ENCODE measurements at regions not wholly inside any gene's neighbourhood (a gene's known extent, or its start where the extent isn't known, plus 50 kb on each side); places are given as distances from the start of the nearest gene placed in this dataset.
"Not testable (repeated sequence)": the region's sequence is repeated elsewhere in the genome, so short reads cannot be mapped to it uniquely, and the experiment has no call there.

DNA sequence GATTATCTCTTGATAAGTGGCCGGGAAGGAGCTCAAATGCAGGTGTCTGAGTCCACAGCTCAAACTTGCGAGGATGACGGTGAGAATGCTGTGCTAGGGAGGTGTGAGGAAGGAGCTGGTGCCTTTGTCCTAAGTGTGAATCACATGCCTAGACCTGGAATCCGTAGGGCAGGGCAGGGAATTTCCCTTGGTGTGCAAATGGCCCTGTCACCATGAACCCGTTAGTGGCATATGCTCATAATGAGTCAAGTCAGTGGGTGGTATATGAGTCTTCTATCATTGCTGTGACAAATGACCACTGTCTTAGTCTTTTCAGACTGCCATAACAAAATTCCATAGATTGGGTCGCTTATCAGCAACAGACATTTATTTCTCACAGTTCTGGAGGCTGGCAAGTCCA lies 163.1 kb upstream of the NBPF12 start:
- not testable (repeated sequence) for ATAC-seq (ENCODE audit: insufficient number of reproducible peaks, low FRiP score, low read depth); H3K27ac ChIP-seq; H3K27me3 ChIP-seq (replicated peaks; ENCODE audit: insufficient read depth); DNase-seq (ENCODE audit: low spot score); H3K4me1 ChIP-seq (ENCODE audit: control insufficient read depth in 1 of 2, low read depth in 2 of 2); H3K36me3 ChIP-seq; H3K4me3 ChIP-seq; H3K9me3 ChIP-seq

DNA sequence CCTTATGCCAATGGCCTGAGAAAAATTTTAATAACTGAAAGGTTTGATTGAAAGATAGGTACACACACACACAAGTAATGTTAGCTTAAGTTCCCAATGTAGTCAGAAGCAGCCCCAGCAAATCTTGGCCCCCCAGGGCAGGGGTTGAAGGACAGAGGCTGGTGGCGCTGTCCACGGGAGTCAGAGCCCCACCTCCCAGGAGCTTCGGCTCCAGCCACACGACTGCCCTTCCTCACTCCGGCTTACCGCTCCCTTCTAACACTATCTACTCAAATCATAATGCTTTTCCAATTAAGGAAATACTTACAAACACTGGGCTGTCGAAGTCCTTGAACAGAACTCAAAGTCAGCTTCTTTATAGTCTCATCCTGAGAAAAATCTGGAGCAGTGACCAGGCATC lies 163.9 kb upstream of the NBPF12 start:
- not testable (repeated sequence) for H3K27me3 ChIP-seq (replicated peaks; ENCODE audit: insufficient read depth); H3K9me3 ChIP-seq; H3K4me1 ChIP-seq (ENCODE audit: control insufficient read depth in 1 of 2, low read depth in 2 of 2); DNase-seq (ENCODE audit: low spot score); H3K4me3 ChIP-seq; H3K27ac ChIP-seq; ATAC-seq (ENCODE audit: insufficient number of reproducible peaks, low FRiP score, low read depth); H3K36me3 ChIP-seq

DNA sequence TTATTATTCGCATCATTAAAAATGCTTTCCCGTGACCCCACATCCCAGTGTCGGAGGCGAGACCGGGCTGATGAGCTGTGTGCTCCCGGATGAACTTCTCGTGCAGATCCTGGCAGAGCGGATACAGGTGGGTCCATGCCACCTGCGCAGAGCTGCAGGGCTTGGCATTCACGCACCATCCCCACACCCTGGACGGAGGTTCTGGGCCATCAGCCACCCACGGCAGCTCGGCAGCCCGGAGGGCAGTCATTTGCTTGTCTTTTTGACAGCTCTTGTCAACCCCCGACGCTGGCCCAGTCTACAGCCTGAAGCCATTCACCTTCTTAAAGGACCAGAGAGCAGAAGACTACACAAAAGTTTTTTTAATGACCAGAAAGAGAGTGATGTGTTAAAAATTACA lies 166.7 kb upstream of the NBPF12 start:
- H3K9me3 ChIP-seq; H3K4me1 ChIP-seq (ENCODE audit: control insufficient read depth in 1 of 2, low read depth in 2 of 2); H3K4me3 ChIP-seq; ATAC-seq (ENCODE audit: insufficient number of reproducible peaks, low FRiP score, low read depth); H3K27ac ChIP-seq; H3K27me3 ChIP-seq (replicated peaks; ENCODE audit: insufficient read depth); DNase-seq (ENCODE audit: low spot score); H3K36me3 ChIP-seq: not testable (repeated sequence)

DNA sequence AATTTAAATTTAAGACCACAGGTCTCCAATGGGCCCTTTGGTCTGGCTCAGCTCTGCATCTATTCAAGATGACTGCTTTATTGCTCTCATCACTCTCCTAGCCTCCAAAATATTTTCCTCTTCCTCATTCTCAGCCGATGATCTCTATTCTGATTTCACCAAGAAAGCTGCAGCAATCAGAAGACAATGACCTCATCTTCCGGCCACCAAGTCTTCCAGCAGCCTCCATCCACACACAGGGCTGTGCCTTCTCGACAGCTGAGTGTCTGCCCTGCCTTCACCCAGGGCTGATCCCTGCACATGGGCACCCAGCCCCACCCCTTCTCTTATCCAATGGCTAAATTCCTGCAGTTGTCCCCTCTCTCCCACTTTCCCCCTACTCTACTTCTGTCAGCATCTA lies 167.1 kb upstream of the NBPF12 start:
- H3K36me3 ChIP-seq; ATAC-seq (ENCODE audit: insufficient number of reproducible peaks, low FRiP score, low read depth); H3K4me3 ChIP-seq; H3K9me3 ChIP-seq; DNase-seq (ENCODE audit: low spot score); H3K4me1 ChIP-seq (ENCODE audit: control insufficient read depth in 1 of 2, low read depth in 2 of 2); H3K27ac ChIP-seq; H3K27me3 ChIP-seq (replicated peaks; ENCODE audit: insufficient read depth): not testable (repeated sequence)

DNA sequence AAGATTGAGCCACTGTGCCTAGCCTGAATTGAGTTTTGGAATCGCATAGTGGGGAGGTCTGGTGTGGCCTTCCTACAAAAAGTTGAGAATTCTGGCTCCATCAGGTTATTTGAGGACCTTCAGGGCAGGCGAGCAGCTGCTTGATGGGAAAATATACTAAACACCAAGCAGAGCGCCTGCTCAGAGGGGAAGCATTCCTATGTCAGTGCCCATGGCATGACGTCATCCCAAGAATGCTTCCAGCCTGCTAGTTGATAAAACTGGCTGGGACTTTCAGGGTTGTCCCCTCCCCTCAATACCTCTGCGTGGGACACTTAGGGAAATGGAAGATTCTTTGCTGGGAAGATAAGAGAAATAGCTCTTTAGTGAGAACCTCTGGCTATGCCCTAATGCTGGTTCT lies 174.9 kb upstream of the NBPF12 start:
- not testable (repeated sequence) for ATAC-seq (ENCODE audit: insufficient number of reproducible peaks, low FRiP score, low read depth); H3K36me3 ChIP-seq; H3K27ac ChIP-seq; H3K27me3 ChIP-seq (replicated peaks; ENCODE audit: insufficient read depth); H3K4me1 ChIP-seq (ENCODE audit: control insufficient read depth in 1 of 2, low read depth in 2 of 2); H3K4me3 ChIP-seq; DNase-seq (ENCODE audit: low spot score); H3K9me3 ChIP-seq

DNA sequence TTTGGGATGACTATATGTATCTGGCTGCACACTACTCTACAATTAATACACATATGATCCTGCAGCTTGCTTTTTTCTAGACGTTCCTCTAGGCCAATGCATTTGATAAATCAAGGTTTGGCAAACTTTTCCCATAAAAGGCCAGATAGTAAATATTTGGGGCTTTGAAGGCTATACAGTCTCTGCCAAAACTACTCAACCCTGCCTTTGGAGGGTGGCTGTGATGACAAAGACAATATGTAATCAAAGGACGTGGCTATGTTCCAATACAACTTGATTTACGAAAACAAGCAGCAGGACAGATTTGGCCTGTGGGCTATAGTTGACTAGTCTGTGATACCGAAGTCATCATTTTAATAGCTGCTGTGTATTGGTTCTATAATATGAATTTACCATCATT lies 181.3 kb upstream of the NBPF12 start:
- not testable (repeated sequence) for H3K36me3 ChIP-seq; H3K4me1 ChIP-seq (ENCODE audit: control insufficient read depth in 1 of 2, low read depth in 2 of 2); H3K27ac ChIP-seq; DNase-seq (ENCODE audit: low spot score); H3K9me3 ChIP-seq; ATAC-seq (ENCODE audit: insufficient number of reproducible peaks, low FRiP score, low read depth); H3K27me3 ChIP-seq (replicated peaks; ENCODE audit: insufficient read depth); H3K4me3 ChIP-seq

DNA sequence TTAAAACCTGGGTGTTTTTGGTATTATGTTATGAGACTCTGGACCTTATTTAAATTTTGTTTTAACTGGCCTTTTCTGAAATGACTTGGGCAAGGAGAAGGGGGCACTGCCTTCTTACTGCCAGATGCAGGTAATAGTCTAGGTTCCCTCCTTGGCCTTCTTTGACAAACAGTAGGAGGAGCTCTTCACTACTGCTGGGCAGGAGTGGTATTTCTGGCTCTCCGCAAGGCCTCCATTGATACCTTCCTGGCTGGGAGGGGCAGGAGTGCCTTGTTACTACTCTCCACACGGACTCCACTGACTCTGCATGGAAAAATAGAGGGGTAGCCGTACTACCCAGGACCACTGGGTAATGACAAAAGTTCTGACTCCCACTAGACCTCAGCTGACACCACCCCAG lies 189.4 kb upstream of the NBPF12 start:
- not testable (repeated sequence) for ATAC-seq (ENCODE audit: insufficient number of reproducible peaks, low FRiP score, low read depth); H3K9me3 ChIP-seq; H3K36me3 ChIP-seq; H3K27ac ChIP-seq; H3K4me1 ChIP-seq (ENCODE audit: control insufficient read depth in 1 of 2, low read depth in 2 of 2); DNase-seq (ENCODE audit: low spot score); H3K4me3 ChIP-seq; H3K27me3 ChIP-seq (replicated peaks; ENCODE audit: insufficient read depth)

DNA sequence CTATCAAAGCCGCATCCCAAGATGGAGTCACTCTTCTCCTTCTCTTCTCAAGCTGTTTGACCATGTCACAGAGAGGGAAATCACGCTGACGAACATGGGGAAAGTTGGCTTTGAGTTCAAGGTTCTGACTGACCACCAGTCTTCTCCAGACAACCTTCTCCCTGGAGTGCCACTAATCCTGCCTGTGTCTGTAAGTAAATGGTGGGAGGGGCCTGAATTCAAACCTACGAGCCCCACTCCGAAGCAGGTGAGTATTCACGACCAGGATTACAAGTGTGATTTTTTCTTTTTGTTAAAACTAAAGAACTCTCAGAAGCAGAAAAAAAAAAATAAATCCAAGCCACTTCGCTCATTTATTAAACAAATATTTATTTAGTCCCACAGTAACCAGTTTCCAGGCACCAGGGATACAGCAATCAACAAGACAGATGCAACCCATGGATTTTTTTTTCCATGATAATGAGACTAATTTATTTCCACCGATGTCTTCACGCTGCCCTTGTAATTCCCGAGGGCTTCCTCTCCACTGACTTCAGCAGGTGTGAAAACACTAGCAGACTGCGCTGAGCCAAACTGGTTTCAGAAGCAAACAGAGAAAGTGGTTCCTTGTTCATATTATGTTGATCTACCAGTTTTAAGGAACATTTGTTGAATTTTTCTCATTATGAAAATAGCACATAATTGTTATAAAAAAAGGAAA lies 206.0 kb upstream of the NBPF12 start:
- not testable (repeated sequence) for H3K9me3 ChIP-seq; H3K27me3 ChIP-seq (replicated peaks; ENCODE audit: insufficient read depth); H3K4me1 ChIP-seq (ENCODE audit: control insufficient read depth in 1 of 2, low read depth in 2 of 2); H3K36me3 ChIP-seq; H3K27ac ChIP-seq; ATAC-seq (ENCODE audit: insufficient number of reproducible peaks, low FRiP score, low read depth); DNase-seq (ENCODE audit: low spot score); H3K4me3 ChIP-seq

DNA sequence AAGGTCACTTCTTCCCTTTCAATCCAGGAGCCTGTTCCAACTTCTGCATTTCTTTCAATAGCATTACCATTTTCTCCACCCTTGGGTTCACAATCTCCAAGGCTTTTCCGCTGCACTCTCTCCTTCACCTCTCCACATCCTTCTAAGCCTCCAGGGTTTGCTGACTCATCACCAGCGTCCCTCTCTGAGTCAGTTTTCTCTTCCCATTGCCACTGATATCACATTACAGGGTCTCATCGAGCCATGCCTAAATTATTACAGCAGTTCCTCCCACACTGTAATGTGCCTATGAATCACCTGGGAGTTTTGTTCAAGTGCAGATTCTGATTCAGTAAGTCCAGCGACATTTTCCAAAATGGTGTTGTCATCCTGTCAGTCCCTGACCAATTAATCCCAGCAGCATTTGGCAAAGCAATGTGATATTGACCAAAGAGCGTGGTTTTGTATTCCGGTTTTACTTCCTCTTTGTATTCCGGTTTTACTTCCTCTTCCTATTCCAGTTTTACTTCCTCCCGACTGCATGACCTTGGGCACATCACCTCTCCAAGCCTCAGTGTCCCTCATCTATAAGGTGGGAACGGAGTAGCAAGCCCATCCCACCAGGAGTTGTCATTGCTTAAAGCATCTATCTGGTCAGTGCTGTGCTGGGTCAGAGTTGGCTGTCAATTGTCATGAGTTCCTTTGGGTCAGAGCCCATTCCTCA lies 208.3 kb upstream of the NBPF12 start:
- not testable (repeated sequence) for H3K9me3 ChIP-seq; H3K27me3 ChIP-seq (replicated peaks; ENCODE audit: insufficient read depth); H3K4me3 ChIP-seq; H3K4me1 ChIP-seq (ENCODE audit: control insufficient read depth in 1 of 2, low read depth in 2 of 2); H3K36me3 ChIP-seq; ATAC-seq (ENCODE audit: insufficient number of reproducible peaks, low FRiP score, low read depth); DNase-seq (ENCODE audit: low spot score); H3K27ac ChIP-seq

DNA sequence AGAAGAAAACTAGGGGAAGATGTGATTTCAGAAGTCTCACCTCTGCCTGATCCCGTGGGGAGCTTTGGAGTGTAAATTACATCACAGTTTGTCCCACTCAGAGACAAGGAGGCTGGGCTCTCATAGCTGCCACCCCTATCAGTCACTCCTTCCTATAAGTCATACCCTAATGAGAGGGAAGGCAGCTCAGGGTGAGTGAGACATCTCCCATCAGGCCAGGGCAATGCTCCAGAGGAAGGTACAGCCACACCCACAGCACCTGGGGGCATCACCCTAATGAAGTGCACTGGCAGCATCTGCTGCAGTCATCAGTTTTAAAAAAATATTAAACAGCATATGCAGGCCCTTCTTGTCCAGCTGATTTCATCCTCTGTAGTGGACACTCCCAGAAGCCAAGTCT lies 223.1 kb upstream of the NBPF12 start:
- ATAC-seq (ENCODE audit: insufficient number of reproducible peaks, low FRiP score, low read depth) = not testable (repeated sequence)

DNA sequence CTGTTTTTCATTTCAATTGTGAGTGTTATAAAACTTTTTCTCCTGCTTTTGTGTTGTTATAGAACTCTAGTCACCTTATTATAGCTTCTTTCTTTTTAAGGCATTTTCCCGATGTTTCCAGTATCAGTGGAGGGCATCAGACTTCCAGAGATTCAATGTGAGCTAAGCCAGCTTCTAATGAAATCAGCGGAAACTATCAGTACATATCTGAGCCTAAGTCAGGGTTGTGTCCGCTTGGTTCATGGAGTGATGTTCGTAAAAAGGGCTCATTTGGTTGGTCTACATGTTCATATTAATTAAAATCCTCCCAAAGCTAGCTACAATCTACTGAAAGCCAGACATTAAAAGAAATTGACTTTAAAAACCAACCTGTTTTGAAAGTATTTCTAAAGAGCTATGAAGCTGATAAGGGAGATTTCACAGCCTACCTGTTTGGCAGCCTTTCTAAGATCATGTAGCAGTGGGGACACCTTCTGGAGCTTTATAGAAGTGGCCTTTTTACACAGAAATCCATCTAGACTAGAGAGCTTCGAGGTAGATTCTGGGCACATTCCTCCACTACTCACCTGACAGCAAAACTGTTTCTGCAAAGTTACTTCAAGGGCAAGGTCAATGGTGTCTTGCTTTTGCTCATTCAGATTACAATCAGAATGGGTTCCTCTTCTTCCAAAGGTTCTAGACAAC lies 227.1 kb upstream of the NBPF12 start:
- not testable (repeated sequence) for H3K27me3 ChIP-seq (replicated peaks; ENCODE audit: insufficient read depth); H3K27ac ChIP-seq; H3K9me3 ChIP-seq; H3K4me3 ChIP-seq; ATAC-seq (ENCODE audit: insufficient number of reproducible peaks, low FRiP score, low read depth); DNase-seq (ENCODE audit: low spot score); H3K4me1 ChIP-seq (ENCODE audit: control insufficient read depth in 1 of 2, low read depth in 2 of 2); H3K36me3 ChIP-seq

More for the DNA sequence above, 223.1 kb upstream of the NBPF12 start:
- DNase-seq (ENCODE audit: low spot score); H3K4me3 ChIP-seq; H3K27me3 ChIP-seq (replicated peaks; ENCODE audit: insufficient read depth); H3K36me3 ChIP-seq; H3K27ac ChIP-seq; H3K4me1 ChIP-seq (ENCODE audit: control insufficient read depth in 1 of 2, low read depth in 2 of 2); H3K9me3 ChIP-seq: not testable (repeated sequence)

DNA sequence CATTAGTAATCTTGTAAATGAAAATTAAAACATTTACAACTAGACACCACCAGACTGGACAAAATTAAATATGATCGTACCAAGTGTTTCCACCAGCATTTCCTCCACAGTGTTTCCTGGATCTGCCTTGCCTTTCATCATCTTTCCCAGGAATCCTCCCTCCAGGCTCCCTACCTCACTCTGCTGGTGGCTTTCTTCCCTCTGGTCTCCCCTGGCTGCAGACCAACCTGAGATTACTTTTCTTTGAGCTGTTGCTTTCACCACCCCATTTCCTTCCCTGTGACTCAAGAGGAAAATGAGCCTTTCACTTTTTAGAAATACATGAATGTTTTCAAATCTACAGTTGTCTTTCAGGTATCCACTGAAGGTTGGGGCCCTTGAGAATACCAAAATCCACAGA lies 228.8 kb upstream of the NBPF12 start:
- ATAC-seq (ENCODE audit: insufficient number of reproducible peaks, low FRiP score, low read depth); H3K27me3 ChIP-seq (replicated peaks; ENCODE audit: insufficient read depth); H3K36me3 ChIP-seq; DNase-seq (ENCODE audit: low spot score); H3K4me3 ChIP-seq; H3K9me3 ChIP-seq; H3K27ac ChIP-seq; H3K4me1 ChIP-seq (ENCODE audit: control insufficient read depth in 1 of 2, low read depth in 2 of 2): not testable (repeated sequence)

All from thoracic aorta (tissue), 2 donors.